ENCODE measurements at regions not wholly inside any gene's neighbourhood (a gene's known extent, or its start where the extent isn't known, plus 50 kb on each side); places are given as distances from the start of the nearest gene placed in this dataset.
A peak's percentile ranks its signal among the peaks of the same experiment; 100 is the strongest.

DNA sequence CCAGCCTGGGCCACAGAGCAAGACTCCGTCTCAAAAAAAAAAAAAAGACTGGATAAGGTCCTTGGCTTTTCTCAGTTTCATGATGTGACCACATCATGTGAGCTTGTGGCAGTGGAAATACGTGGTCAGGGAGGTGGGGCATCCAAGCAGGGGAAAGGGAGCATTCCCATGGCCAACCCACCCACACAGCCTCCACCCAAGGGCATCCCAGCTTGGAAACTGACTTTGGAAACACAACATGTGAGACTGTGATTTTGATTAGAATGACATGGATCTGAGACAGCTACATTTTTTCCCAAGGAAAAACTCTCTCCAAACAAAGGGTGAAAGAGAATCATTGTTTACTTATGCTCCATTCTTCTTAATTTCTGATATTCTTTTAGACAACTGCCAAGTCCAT, 405.0 kb upstream of the ZNF507 start:
- no peak for DNase-seq (ENCODE audit: low spot score)

DNA sequence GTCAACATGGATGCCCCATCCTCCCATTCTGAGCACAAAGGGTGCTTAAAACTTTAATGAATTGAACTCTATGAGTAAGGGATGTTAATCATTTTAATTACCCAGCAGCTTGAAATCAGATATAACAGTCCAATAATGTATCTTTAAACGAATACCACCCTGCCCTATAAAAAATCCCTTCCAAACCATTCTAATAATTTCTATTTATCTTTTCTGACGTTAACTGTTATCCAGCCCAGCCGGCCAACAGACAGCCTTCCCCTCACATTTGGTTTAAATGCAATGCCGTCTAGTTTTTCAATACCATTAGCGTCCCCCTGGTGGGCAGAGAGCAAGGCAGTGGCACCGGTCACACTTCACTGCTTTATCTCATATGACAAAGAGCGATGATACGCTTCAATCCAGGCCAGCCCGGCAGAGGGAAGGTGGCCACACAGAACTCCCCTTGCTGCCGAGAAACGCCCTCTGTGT, 402.2 kb upstream of the ZNF507 start:
- peak; percentile 30 for DNase-seq (ENCODE audit: low spot score)

GRCh38 chr19:31943778-31944177, 401.6 kb upstream of the ZNF507 start:
- DNase-seq (ENCODE audit: low spot score): no peak

DNA sequence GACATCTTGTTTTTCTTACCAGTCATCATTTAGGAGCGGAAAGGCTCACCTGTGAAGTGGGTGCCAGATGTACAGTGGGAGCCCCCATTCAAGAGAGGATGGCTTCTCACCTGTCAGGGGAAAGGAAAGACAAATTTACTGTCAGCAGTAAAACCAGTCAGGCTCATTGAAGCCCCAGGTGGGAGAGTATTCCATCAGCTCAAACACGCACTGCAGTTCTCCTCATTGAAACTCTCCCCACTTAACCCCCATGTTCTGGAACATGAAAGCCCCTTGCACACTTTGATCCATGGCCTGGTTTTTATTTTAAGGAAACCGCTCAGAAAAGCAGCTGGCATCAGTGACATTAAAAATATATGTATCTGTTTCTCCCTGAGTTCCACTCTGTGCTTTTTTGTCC, 401.1 kb upstream of the ZNF507 start:
- DNase-seq (ENCODE audit: low spot score): no peak

GRCh38 chr19:31946491-31946890, 398.9 kb upstream of the ZNF507 start:
- no peak for DNase-seq (ENCODE audit: low spot score)

- DNase-seq (ENCODE audit: low spot score): no peak
Measured at GRCh38 chr19:31947436-31948115, 397.8 kb upstream of the ZNF507 start.

DNA sequence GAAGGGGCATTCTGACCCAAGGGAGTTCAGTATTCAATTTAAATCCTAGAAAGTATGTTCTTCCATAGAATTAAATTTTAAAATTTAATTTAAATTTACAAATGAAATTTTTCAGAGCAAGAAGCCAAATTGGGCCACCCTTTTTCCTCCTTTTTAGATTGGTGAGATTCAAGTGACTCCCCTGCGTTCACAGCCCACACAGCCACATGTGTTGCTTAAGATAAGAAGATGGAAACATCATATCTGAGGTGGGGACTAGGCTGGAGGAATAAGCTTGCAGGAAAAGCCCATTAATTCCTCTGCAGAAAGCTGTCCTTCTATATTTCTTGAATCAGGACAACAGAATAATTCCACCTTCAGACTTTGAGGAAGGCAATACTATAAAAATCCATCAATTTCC, 392.7 kb upstream of the ZNF507 start:
- no peak for DNase-seq (ENCODE audit: low spot score)

GRCh38 chr19:31955061-31955460, 390.3 kb upstream of the ZNF507 start:
- DNase-seq (ENCODE audit: low spot score): no peak

DNA sequence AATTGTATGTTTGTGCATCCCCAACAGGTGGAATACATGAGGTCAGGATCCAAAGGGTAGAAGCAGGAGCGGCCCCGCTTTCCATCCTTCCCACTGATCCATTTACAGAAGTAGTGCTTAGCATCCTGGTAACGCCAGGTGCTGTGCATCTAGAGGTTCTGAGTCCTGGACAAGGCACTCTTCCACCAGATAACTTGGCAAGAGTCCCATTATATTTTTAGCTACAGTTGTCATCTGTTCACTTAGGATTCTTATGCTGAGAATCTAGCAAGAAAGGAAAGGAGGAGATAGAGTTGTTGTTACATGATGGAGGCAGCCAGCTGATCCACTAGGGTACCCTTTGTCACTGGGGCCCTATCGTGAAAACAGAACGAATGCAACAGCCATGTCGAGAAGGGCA, 389.5 kb upstream of the ZNF507 start:
- DNase-seq (ENCODE audit: low spot score): no peak

DNA sequence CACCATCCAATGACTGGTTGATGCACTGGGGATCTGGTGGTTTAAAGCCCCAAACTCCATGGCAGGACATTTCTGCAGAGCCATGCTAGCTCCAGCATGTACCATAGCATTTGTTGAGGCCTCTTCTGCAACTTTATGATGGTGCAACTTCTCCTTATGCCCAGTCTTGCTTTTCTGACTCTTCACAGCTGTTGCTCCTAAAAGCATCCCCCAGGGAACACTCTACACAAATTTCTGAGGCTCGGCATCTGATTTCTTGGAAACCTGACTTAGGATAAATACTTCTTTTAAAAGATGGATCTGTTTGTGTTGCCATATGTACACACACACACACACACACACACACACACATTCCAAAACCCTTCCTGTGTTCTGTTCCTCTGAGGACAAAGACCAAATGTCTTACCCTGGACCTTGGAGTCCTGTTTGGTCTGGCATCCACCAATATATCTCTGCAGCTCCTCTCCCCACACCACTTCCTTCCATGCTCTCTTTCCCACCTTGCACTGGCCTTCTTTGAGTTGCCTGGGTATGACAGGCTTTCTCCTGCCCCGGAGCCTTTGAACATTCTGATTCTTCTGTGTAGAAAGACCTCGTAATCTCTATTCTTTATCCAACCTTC, 388.5 kb upstream of the ZNF507 start:
- no peak for DNase-seq (ENCODE audit: low spot score)

DNA sequence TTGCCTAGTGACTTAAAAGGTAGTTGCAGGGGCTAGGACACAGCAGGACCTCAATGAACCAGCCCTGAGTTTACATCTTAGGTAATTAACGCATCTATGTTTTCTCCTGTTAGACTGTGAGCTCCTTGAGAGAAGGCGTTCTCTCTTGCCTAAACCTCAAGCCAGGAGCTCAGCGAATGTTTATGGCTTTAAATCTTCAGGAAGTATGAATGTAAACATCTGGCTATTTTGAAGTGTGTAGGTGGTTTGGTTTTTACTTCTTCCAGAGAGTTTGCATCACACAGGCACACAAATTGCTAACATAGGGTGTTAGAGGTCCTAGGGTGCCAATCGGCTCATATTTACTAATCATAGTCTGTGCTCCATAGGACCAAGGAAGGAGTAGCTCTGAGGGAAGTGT, 387.7 kb upstream of the ZNF507 start:
- no peak for DNase-seq (ENCODE audit: low spot score)

DNA sequence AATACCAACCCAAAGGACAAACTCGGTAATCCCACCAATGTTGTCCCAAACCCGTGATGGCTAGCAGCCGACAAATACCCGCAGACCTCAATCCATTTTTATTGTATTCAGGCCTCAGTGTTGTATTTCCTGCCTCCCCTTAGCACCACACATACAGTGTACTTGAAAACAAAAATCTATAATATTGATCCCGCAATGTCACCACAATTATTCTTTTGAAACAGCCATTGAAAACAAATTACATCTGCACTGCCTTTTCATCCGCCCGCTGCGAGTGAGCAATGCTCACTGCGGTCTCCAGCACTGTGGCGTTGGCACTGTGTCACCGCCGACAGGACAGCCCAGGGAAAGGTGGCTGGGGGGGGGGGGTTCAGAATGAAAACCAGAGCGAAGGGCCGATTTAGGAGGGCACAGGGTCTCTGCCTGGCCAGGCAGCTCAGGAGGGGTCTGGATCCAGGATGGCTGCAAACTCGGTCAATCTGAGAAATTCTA, 385.8 kb upstream of the ZNF507 start:
- DNase-seq (ENCODE audit: low spot score): no peak

- DNase-seq (ENCODE audit: low spot score): no peak
Measured at GRCh38 chr19:31960474-31960873, 384.9 kb upstream of the ZNF507 start.

DNA sequence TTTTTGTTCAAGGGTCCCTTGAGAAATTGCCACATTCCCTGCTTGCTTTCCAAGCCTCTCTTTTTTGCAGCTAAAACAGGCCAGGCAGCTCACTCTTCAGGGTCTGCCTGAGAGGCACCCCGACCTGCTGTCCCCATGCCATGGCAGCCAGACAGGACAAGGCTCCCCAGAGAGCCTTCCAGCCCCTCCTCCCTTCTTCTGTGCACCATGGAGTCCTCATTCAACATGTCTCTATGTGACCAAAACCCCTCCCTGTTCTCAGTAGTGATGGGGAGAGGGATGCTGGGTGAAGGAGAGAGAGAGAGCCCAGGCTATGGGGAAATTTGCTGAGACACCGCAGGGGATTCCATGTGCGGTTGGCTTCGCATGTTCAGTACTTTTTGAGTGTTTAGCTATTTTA, 384.2 kb upstream of the ZNF507 start:
- DNase-seq (ENCODE audit: low spot score): no peak

- no peak for DNase-seq (ENCODE audit: low spot score)
Measured at GRCh38 chr19:31961667-31962066, 383.7 kb upstream of the ZNF507 start.

- DNase-seq (ENCODE audit: low spot score): no peak
Measured at GRCh38 chr19:31962561-31962996, 382.8 kb upstream of the ZNF507 start.

GRCh38 chr19:31963746-31964145, 381.7 kb upstream of the ZNF507 start:
- DNase-seq (ENCODE audit: low spot score): no peak

- DNase-seq (ENCODE audit: low spot score): no peak
Measured at GRCh38 chr19:31969016-31969415, 376.4 kb upstream of the ZNF507 start.

DNA sequence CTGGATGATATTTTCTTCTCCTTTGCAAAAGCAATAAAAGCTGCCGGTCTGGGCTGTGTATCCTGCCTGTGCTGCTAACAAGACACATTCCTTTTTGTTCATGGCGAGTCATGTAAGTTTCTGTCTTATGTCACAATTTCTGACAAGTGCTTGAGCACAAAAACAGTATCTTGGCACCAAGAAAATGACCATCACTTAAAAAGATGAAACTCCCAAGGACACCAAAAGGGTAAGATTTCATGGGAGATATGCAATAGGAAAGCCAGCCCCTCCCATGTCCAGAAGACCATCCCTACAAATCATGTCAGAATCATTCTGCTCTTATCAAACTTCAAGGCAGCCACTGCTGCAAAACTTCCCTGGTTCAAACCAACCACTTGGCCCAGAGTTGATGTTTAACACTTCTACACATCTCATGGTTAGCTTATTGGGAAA, 375.4 kb upstream of the ZNF507 start:
- peak; percentile 13 for DNase-seq (ENCODE audit: low spot score)

- DNase-seq (ENCODE audit: low spot score): no peak
Measured at GRCh38 chr19:31974290-31974689, 371.1 kb upstream of the ZNF507 start.

DNA sequence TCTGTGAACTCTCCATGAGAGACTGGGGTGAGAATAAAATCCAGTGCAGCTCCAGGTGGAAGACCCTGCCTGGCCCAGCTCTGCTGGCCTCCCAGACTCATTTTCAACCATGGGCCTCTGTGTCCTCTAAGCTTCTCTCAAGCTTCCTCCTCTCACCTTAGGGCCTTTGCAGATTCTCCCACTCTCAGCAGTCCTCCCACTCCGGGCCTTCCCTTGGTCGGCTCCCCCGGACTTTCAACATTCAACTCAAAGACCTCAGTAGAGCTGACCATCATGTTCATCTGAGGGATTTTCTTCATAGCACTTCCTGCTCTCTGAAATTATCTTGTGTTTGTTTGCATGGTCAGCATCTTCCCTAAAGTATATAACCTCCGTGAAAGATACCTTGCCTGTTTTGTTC, 370.5 kb upstream of the ZNF507 start:
- no peak for DNase-seq (ENCODE audit: low spot score)

DNA sequence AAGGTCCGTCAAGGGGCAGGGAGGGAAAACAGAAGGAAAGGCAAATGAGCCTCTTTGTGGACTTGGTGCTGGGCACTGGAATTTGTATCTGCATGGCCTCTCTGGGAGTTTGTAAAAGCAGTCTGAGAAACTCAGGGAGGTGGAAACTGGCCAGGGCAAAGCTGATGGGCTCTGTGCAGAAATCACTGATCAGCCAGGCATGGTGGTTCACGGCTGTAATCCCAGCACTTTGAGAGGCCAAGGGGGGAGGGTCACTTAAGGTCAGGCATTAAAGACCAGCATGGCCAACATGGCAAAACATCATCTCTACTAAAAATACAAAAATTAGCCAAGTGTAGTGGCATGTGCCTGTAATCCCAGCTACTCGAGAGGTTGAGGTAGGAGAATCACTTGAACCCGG, 369.9 kb upstream of the ZNF507 start:
- no peak for DNase-seq (ENCODE audit: low spot score)
